HG03108 (cell line): ENCODE measurements at regions not wholly inside any gene's neighbourhood (a gene's known extent, or its start where the extent isn't known, plus 50 kb on each side); places are given as distances from the start of the nearest gene placed in this dataset.
"Not testable (repeated sequence)": the region's sequence is repeated elsewhere in the genome, so short reads cannot be mapped to it uniquely, and the experiment has no call there.

Experiments
- ATAC-seq: cut with Tn5 transposase; IDR thresholded peaks from one replicate; pipeline ENCODE4 v1.9.1; 2021; ENCODE audit warnings: moderate library complexity; ENCODE audit not compliant: unreplicated experiment

GRCh38 chr1:121048769-121049443, 135.2 kb downstream of the FAM72B start:
- not testable (repeated sequence) for ATAC-seq

- not testable (repeated sequence) for ATAC-seq
Measured at GRCh38 chr1:121050097-121050496, 134.0 kb downstream of the FAM72B start.

- ATAC-seq = not testable (repeated sequence)
Measured at GRCh38 chr1:121051161-121051790, 132.9 kb downstream of the FAM72B start.

- not testable (repeated sequence) for ATAC-seq
Measured at GRCh38 chr1:121052081-121052660, 132.0 kb downstream of the FAM72B start.

GRCh38 chr1:121054928-121055327, 129.2 kb downstream of the FAM72B start:
- not testable (repeated sequence) for ATAC-seq

GRCh38 chr1:121066925-121067324, 117.2 kb downstream of the FAM72B start:
- ATAC-seq = not testable (repeated sequence)

- not testable (repeated sequence) for ATAC-seq
Measured at GRCh38 chr1:121068738-121069499, 115.2 kb downstream of the FAM72B start.

GRCh38 chr1:121073852-121074251, 110.3 kb downstream of the FAM72B start:
- ATAC-seq = not testable (repeated sequence)

- not testable (repeated sequence) for ATAC-seq
Measured at GRCh38 chr1:121075254-121075805, 108.8 kb downstream of the FAM72B start.

GRCh38 chr1:121076674-121077073, 107.5 kb downstream of the FAM72B start:
- ATAC-seq = peak; percentile 89

- ATAC-seq = not testable (repeated sequence)
Measured at GRCh38 chr1:121079655-121080054, 104.5 kb downstream of the FAM72B start.

GRCh38 chr1:121080197-121080903, 103.8 kb downstream of the FAM72B start:
- not testable (repeated sequence) for ATAC-seq

- not testable (repeated sequence) for ATAC-seq
Measured at GRCh38 chr1:121080904-121081264, 103.3 kb downstream of the FAM72B start.

GRCh38 chr1:121081625-121082199, 102.4 kb downstream of the FAM72B start:
- ATAC-seq = not testable (repeated sequence)

- ATAC-seq = not testable (repeated sequence)
Measured at GRCh38 chr1:121082995-121083394, 101.1 kb downstream of the FAM72B start.

GRCh38 chr1:121086249-121086648, 97.9 kb downstream of the FAM72B start:
- ATAC-seq = not testable (repeated sequence)

- not testable (repeated sequence) for ATAC-seq
Measured at GRCh38 chr1:121087221-121087620, 96.9 kb downstream of the FAM72B start.

- not testable (repeated sequence) for ATAC-seq
Measured at GRCh38 chr1:121088568-121088967, 95.6 kb downstream of the FAM72B start.

GRCh38 chr1:121092329-121092968, 91.7 kb downstream of the FAM72B start:
- ATAC-seq = not testable (repeated sequence)
